ENCODE measurements at regions not wholly inside any gene's neighbourhood (a gene's known extent, or its start where the extent isn't known, plus 50 kb on each side); places are given as distances from the start of the nearest gene placed in this dataset.

DNA sequence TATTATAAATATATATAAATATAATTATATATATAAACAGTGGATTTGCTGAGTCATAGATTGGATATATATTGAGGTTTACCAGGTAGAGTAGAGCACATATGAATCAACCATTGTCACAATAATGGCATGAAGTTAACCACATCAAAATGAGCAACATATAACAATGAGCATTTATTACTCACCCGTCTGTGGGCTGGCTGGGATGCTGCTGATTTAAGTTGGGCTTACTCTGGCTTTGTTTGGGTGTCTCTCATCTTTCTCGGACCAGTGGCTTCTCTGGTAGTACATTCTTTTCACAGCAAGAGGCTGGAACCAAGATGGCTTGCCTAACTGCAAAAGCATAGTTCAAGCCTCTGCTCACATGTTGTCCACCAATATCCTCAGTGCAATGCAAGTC lies 111.7 kb upstream of the TAPT1 start:
- DNase-seq (ENCODE audit: low read depth), result no peak
- TF ChIP-seq CTCF (IDR thresholded peaks at IDR 0.05; ENCODE audit: insufficient read depth, low read depth, low read length, missing control alignments), result no peak
- no peak overlapping the region for H3K4me3 ChIP-seq (ENCODE audit: low read depth, low read length)

GRCh38 chr4:16334601-16335000 lies 108.3 kb upstream of the TAPT1 start:
- no peak for DNase-seq (ENCODE audit: low read depth)
- no peak overlapping the region for H3K4me3 ChIP-seq (ENCODE audit: low read depth, low read length)
- no peak for TF ChIP-seq CTCF (IDR thresholded peaks at IDR 0.05; ENCODE audit: insufficient read depth, low read depth, low read length, missing control alignments)

DNA sequence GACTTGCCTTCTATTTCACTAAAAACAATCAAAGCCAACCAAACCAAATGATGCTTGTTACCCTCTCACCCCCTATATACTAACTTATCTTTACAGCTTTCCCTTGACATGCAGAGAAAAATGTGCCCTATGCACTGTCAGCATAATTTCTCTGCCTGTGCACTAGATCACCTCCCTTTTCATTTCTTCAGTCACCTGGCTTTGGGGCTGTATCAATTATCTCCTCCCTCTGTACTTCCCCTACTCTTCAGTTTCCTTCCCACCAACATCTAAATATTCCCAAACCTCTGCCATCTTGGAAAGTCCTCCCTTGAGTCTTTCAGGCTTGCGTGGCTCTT lies 103.5 kb upstream of the TAPT1 start:
- DNase-seq (ENCODE audit: low read depth), result no peak
- TF ChIP-seq CTCF (IDR thresholded peaks at IDR 0.05; ENCODE audit: insufficient read depth, low read depth, low read length, missing control alignments), result no peak
- no peak overlapping the region for H3K4me3 ChIP-seq (ENCODE audit: low read depth, low read length)

GRCh38 chr4:16329125-16329796 lies 103.0 kb upstream of the TAPT1 start:
- no peak overlapping the region for H3K4me3 ChIP-seq (ENCODE audit: low read depth, low read length)
- DNase-seq (ENCODE audit: low read depth), result no peak
- no peak for TF ChIP-seq CTCF (IDR thresholded peaks at IDR 0.05; ENCODE audit: insufficient read depth, low read depth, low read length, missing control alignments)

DNA sequence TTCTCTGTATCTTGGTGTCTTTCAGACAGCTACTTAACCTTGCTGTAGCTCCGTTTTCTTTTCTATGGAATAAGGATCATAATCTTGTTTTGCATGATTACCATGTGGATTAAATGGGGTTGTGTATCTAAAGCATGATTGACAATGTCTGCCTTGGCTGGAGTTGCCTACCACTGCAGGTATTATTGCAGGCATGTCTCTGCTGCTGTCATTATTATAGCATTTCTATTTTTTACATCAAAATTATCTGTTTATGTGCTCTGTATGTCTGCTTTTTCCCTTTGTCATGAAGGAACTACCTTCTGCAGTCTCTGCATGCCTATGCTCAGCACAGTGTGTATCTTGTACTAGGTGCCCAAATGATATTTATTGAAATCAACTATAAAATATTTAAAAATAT lies 95.9 kb upstream of the TAPT1 start:
- TF ChIP-seq CTCF (IDR thresholded peaks at IDR 0.05; ENCODE audit: insufficient read depth, low read depth, low read length, missing control alignments), result no peak
- DNase-seq (ENCODE audit: low read depth), result no peak
- no peak overlapping the region for H3K4me3 ChIP-seq (ENCODE audit: low read depth, low read length)

DNA sequence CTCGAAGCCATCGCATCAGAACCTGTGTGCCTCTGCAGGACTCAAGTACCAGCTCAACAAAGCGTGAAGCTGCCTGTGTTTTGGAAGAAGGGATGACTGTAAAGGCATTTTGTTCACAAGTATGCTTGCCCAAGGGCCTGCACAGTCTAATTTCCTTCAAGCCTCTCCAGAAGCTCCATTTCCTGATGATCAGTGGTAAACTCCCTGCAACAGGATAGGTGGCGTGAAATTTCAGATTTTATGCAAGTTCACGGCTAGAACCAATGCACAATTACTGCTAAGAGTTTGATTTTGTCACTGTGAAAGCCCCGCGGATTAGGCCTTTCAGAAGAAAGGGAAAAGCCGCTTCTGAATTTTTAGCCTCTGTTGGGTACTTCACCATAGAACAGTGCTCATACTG lies 89.2 kb upstream of the TAPT1 start:
- no peak overlapping the region for H3K4me3 ChIP-seq (ENCODE audit: low read depth, low read length)
- TF ChIP-seq CTCF (IDR thresholded peaks at IDR 0.05; ENCODE audit: insufficient read depth, low read depth, low read length, missing control alignments), result no peak
- no peak for DNase-seq (ENCODE audit: low read depth)

- no peak for TF ChIP-seq CTCF (IDR thresholded peaks at IDR 0.05; ENCODE audit: insufficient read depth, low read depth, low read length, missing control alignments)
- DNase-seq (ENCODE audit: low read depth), result no peak
- H3K4me3 ChIP-seq (ENCODE audit: low read depth, low read length), result no peak overlapping the region
Measured at GRCh38 chr4:16310606-16311005, 84.3 kb upstream of the TAPT1 start.

All from GM12865 (cell line).